Endothelial cell of umbilical vein (primary cell): ENCODE measurements at regions not wholly inside any gene's neighbourhood (a gene's known extent, or its start where the extent isn't known, plus 50 kb on each side); places are given as distances from the start of the nearest gene placed in this dataset.

ENCODE experiments used
- BruUV-seq: library from RNA; stranded (reverse); fragments of 400-500 nt; replicated peaks from 2 replicates; lab custom pipeline; 2021; lab: Mats Ljungman, UMichigan
- CTCF ChIA-PET: fragments of 300-600, 350-600 bp; sonication (Branson Sonifier 250); formaldehyde crosslinking; loops from one replicate; lab custom pipeline; 2021; ENCODE audit warnings: antibody characterized with exemption, inconsistent platforms; lab: Charles Lee
- POLR2A ChIA-PET: fragments of 300-600, 350-600 bp; sonication (Branson Sonifier 250); formaldehyde crosslinking; loops from one replicate; lab custom pipeline; 2021; ENCODE audit warnings: antibody characterized with exemption, inconsistent platforms; lab: Charles Lee
- DNase-seq: peaks from one replicate; pipeline ENCODE4 v3.0.0-alpha.2; 2011; ENCODE audit warnings: low read depth, low spot score
- FAIRE-seq: peaks from 2 replicates; lab custom pipeline; 2011; peaks lifted over from hg19 to GRCh38; lab: Jason Lieb, UNC
- H2AFZ ChIP-seq: 2 replicates; pipeline ENCODE4 v1.6.0; 2012; ENCODE audit warnings: low read depth, low read length, control low read depth, inconsistent platforms
- H3K27ac ChIP-seq: 2 replicates; pipeline ENCODE4 v1.5.1; 2011; ENCODE audit warnings: low read depth, mild to moderate bottlenecking, control low read depth, low read length, moderate library complexity; ENCODE audit not compliant: insufficient read depth
- H3K27me3 ChIP-seq, 2 experiments: 2 replicates each; pipeline versions ENCODE4 v1.6.0 to v1.6.1; 2011; ENCODE audit warnings: low read length in 2 of 2, mixed read lengths in 1 of 2; ENCODE audit not compliant: control insufficient read depth in 2 of 2, insufficient read depth in 2 of 2
- H3K36me3 ChIP-seq, 2 experiments: 2 replicates in 1 of 2; 3 replicates in 1 of 2; pipeline ENCODE4 v1.5.1; 2011; ENCODE audit warnings: low read length in 2 of 2, mild to moderate bottlenecking in 1 of 2, moderate library complexity in 1 of 2; ENCODE audit not compliant: control insufficient read depth in 2 of 2, insufficient read depth in 2 of 2; ENCODE audit errors: extremely low read depth in 1 of 2
- H3K4me1 ChIP-seq: 3 replicates; pipeline ENCODE4 v1.5.1; 2011; ENCODE audit warnings: mild to moderate bottlenecking, low read length; ENCODE audit not compliant: control insufficient read depth, insufficient read depth; ENCODE audit errors: extremely low read depth
- H3K4me2 ChIP-seq: 2 replicates; pipeline ENCODE4 v1.6.1; 2011; ENCODE audit warnings: low read length, control low read depth, mixed read lengths; ENCODE audit not compliant: insufficient read depth
- H3K4me3 ChIP-seq, 3 experiments: fragments of 200-600 bp in 1 of 3; sonication (generic), shearing (Covaris generic) in 1 of 3; replicated peaks in 1 of 3; 2 replicates each; pipeline ENCODE4 v1.5.1; 2011 to 2016; ENCODE audit warnings: control low read depth in 3 of 3, low read length in 3 of 3, mild to moderate bottlenecking in 2 of 3, inconsistent platforms in 1 of 3, low read depth in 1 of 3, moderate library complexity in 1 of 3; ENCODE audit not compliant: insufficient read depth in 1 of 3
- H3K79me2 ChIP-seq: 2 replicates; pipeline ENCODE4 v1.6.0; 2012; ENCODE audit warnings: low read length, inconsistent platforms; ENCODE audit not compliant: control insufficient read depth, insufficient read depth
- H3K9ac ChIP-seq: replicated peaks from 2 replicates; pipeline ENCODE3; 2011; ENCODE audit warnings: low read length, control low read depth; ENCODE audit not compliant: insufficient read depth; ENCODE audit errors: extremely low read depth
- H3K9me1 ChIP-seq: replicated peaks from 3 replicates; pipeline ENCODE4 v1.6.0; 2011; ENCODE audit warnings: mild to moderate bottlenecking, low read length; ENCODE audit not compliant: control insufficient read depth, insufficient read depth; ENCODE audit errors: extremely low read depth
- H3K9me3 ChIP-seq: replicated peaks from 2 replicates; pipeline ENCODE4 v1.5.1; 2012; ENCODE audit warnings: low read length, inconsistent platforms; ENCODE audit not compliant: control insufficient read depth, insufficient read depth
- H4K20me1 ChIP-seq: replicated peaks from 2 replicates; pipeline ENCODE3; 2011; ENCODE audit warnings: mild to moderate bottlenecking, low read length; ENCODE audit not compliant: control insufficient read depth, insufficient read depth; ENCODE audit errors: extremely low read depth
- EZH2 ChIP-seq: IDR thresholded peaks from 2 replicates; pipeline ENCODE4 v1.6.1; 2012; ENCODE audit warnings: borderline replicate concordance, low read depth, mild to moderate bottlenecking, moderate library complexity, low read length, inconsistent platforms; ENCODE audit not compliant: severe bottlenecking
- FOS ChIP-seq: IDR thresholded peaks from 2 replicates; pipeline ENCODE4 v1.6.1; 2011; ENCODE audit warnings: mild to moderate bottlenecking, low read length, moderate library complexity, borderline replicate concordance; ENCODE audit not compliant: insufficient read depth
- GATA2 ChIP-seq: IDR thresholded peaks from 2 replicates; pipeline ENCODE4 v1.7.0; 2011; ENCODE audit warnings: low read depth, mild to moderate bottlenecking, moderate library complexity, mixed read lengths, low read length; ENCODE audit not compliant: insufficient read length, insufficient read depth
- JUN ChIP-seq: IDR thresholded peaks from 2 replicates; pipeline ENCODE4 v1.6.1; 2011; ENCODE audit warnings: borderline replicate concordance, low read depth; ENCODE audit not compliant: insufficient read length, insufficient read depth
- MYC ChIP-seq: IDR thresholded peaks from one replicate; pipeline ENCODE4 v1.6.1; 2011; ENCODE audit warnings: mild to moderate bottlenecking, low read depth, low read length
- POLR2A ChIP-seq: IDR thresholded peaks from 2 replicates; pipeline ENCODE4 v1.6.1; 2012; ENCODE audit warnings: low read depth, mild to moderate bottlenecking, control low read depth, low read length
- POLR2AphosphoS5 ChIP-seq: IDR thresholded peaks from 2 replicates; pipeline ENCODE4 v1.6.1; 2012; ENCODE audit warnings: low read depth, mild to moderate bottlenecking, control low read depth, low read length, moderate library complexity; ENCODE audit not compliant: insufficient read depth
- dilution Hi-C: fragments of 300-500 bp; cut with MboI; formaldehyde crosslinking; loops from one replicate; pipeline ENCODE4 v1.15.0; 2019; ENCODE audit warnings: low sequenced_read_pairs; ENCODE audit not compliant: extremely low pct_ligation_motif_present
- intact Hi-C: fragments of 100-400 bp; cut with micrococcal nuclease; formaldehyde crosslinking; loops from one replicate; pipeline ENCODE4 v1.10.0; 2022
- TF ChIP-seq, protein P1 (sequence below), 2 donors: IDR thresholded peaks; 1 replicate in 1 of 2; 2 replicates in 1 of 2; pipeline ENCODE4 v1.5.1; 2011; ENCODE audit warnings: low read length in 2 of 2, mild to moderate bottlenecking in 2 of 2, moderate library complexity in 2 of 2, control low read depth in 1 of 2, inconsistent platforms in 1 of 2, low read depth in 1 of 2; ENCODE audit not compliant: insufficient read depth in 1 of 2; ENCODE audit errors: extremely low read depth in 1 of 2
- TF ChIP-seq, protein P2 (sequence below): IDR thresholded peaks from 2 replicates; pipeline ENCODE4 v1.6.1; 2011; ENCODE audit not compliant: insufficient read depth, insufficient read length

DNA sequence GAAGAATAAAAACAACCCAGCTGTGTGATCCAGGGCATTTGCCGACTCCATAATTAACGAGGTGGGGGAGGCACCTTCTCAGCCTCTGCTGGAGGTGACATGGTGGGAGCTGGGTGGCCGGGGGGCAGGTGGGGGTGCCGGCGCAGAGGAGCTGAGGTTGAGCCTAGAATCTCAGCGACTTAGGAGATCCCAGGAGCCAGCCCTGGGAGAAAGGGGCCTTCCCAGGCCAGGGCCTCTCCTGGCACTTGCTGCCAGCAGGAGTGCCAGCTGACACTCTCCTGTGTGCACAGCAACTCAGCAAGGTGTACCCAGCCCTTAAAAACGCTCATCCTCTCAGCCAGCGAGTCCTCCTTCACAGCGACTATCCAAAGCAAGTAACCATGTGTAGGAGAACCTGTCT is 62.8 kb upstream of the FCN1 start:
- no TSS peak for BruUV-seq
- Histone ChIP-seq H3K36me3 (no peaks in the 10 kb centered on the region), H3K4me1 (no peaks in the 10 kb centered on the region), H3K79me2 (no peaks in the 10 kb centered on the region), H4K20me1 (no peaks in the 10 kb centered on the region), H3K9ac (no peak overlapping the region), H3K27me3 (no peaks in the 10 kb centered on the region), H3K4me2 (no peak overlapping the region), H3K27ac (no peak overlapping the region), H2AFZ (no peak overlapping the region), H3K4me3 (no peak overlapping the region), H3K9me1 (no peaks in the 10 kb centered on the region), H3K9me3 (no peaks in the 10 kb centered on the region)
- TF ChIP-seq JUN (no peak), POLR2A (no peak), GATA2 (no peak), MYC (no peak), EZH2 (no peak), POLR2AphosphoS5 (no peak), FOS (no peak)
- TF ChIP-seq, protein P1, sequence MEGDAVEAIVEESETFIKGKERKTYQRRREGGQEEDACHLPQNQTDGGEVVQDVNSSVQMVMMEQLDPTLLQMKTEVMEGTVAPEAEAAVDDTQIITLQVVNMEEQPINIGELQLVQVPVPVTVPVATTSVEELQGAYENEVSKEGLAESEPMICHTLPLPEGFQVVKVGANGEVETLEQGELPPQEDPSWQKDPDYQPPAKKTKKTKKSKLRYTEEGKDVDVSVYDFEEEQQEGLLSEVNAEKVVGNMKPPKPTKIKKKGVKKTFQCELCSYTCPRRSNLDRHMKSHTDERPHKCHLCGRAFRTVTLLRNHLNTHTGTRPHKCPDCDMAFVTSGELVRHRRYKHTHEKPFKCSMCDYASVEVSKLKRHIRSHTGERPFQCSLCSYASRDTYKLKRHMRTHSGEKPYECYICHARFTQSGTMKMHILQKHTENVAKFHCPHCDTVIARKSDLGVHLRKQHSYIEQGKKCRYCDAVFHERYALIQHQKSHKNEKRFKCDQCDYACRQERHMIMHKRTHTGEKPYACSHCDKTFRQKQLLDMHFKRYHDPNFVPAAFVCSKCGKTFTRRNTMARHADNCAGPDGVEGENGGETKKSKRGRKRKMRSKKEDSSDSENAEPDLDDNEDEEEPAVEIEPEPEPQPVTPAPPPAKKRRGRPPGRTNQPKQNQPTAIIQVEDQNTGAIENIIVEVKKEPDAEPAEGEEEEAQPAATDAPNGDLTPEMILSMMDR (IDR thresholded peaks at IDR 0.05; ENCODE audit: extremely low read depth in 1 of 2, insufficient read depth in 1 of 2, low read depth in 1 of 2, low read length in 2 of 2), result no peak
- TF ChIP-seq, protein P2, sequence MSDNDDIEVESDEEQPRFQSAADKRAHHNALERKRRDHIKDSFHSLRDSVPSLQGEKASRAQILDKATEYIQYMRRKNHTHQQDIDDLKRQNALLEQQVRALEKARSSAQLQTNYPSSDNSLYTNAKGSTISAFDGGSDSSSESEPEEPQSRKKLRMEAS, result no peak
- ChIA-PET POLR2A (no interaction called here), CTCF (no interaction called here)
- dilution Hi-C loops (no loop called here), intact Hi-C loops (no loop called here)
- FAIRE-seq, result no peak
- DNase-seq, result no peak
